GM19099 (cell line): ENCODE measurements at regions not wholly inside any gene's neighbourhood (a gene's known extent, or its start where the extent isn't known, plus 50 kb on each side); places are given as distances from the start of the nearest gene placed in this dataset.

Source experiments
- POLR2A ChIP-seq: IDR thresholded peaks from 3 replicates; pipeline ENCODE4 v1.6.1; 2011; ENCODE audit warnings: low read depth; ENCODE audit not compliant: insufficient read length; ENCODE audit errors: extremely low read depth

DNA sequence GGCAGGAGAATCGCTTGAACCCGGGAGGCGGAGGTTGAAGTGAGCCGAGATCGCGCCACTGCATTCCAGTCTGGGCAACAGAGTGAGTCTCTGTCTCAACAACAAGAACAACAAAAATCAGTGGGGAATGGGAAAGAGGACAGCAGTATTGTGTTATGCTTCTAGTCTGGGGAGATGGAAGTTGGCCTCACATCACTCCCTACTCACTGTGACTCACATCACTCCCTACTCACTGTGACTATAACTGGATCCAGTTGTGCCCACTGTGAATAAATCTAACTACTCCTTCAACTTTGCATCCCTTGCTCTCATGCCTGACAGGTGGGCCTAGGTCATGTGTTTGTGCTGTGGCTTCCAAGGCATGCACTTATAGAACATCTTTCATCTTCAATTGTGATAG lies 285.4 kb upstream of the USP24 start:
- TF ChIP-seq POLR2A = no peak

DNA sequence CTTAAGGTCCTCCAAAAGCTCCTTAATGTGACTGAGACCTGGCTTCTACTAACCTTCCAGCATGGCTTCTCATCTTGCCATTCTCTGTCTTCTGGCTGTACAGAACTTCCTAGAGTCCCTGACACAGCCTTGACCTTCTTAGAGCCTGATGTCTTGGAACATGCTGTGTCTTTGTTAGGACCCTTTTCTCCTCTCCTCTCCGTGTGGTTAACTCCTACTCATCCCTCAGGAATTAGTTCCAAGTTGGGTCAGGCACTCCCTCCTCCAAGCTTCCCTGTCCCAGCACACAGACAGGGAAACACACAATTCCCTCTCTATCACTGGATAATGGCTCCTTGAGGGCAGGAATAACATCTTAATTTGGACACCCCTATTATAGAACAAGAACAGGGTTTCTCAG lies 275.4 kb upstream of the USP24 start:
- TF ChIP-seq POLR2A = no peak

DNA sequence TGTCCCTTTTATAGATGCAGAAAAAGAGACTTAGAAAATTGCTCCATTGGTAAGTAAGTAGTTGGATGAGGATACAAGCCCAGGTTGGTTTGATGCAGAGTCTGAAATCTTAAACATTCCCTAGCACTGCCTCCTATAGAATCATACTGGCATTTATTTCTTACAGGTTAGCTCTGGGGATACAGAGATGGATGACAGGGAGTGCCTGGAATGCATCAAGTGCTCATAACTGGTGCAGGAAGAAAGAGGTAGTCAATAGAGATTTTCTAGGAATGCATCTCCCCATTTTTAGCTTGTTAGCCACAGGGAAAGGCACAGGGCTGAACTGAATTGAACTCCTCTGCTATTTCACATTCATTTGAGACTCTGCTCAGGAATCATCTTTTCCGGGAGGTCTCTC lies 269.0 kb upstream of the USP24 start:
- TF ChIP-seq POLR2A = no peak

DNA sequence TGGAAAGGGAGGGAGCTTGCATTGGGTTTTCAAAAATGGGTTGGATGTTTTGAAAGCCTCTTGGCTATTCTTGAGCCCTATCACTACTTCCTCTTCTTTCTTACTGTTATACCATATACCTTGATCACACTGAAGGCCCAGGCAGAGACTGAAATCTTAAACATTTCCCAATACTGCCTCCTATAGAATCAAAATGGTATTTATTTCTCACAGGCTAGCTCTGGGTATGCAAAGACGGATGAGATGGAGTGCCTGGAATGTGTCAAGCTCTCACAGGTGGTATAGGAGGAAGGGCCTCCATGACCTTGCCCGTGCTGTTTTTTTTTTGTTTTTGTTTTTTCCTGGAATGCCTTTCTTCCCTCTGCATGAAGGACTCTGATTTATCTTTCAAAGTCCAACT lies 268.4 kb upstream of the USP24 start:
- TF ChIP-seq POLR2A = no peak

DNA sequence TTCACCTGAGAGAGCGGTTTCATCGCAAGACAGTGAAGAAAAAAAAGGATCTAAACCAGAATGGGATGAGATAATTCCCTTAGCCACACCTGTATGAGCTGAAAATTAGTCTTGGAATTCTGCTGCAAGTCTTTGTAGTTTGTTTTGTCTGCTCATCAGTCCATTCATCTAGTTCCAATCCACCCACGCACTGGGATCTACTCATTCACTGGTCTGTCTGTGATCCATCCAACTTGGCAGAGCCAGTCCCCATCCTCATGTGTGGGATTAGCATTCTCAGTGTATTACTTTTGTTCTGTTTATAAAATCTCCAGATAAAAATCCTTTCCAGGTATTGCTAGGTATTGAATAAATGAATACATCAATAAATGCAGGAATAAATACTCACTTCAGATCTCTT lies 266.5 kb upstream of the USP24 start:
- no peak for TF ChIP-seq POLR2A

DNA sequence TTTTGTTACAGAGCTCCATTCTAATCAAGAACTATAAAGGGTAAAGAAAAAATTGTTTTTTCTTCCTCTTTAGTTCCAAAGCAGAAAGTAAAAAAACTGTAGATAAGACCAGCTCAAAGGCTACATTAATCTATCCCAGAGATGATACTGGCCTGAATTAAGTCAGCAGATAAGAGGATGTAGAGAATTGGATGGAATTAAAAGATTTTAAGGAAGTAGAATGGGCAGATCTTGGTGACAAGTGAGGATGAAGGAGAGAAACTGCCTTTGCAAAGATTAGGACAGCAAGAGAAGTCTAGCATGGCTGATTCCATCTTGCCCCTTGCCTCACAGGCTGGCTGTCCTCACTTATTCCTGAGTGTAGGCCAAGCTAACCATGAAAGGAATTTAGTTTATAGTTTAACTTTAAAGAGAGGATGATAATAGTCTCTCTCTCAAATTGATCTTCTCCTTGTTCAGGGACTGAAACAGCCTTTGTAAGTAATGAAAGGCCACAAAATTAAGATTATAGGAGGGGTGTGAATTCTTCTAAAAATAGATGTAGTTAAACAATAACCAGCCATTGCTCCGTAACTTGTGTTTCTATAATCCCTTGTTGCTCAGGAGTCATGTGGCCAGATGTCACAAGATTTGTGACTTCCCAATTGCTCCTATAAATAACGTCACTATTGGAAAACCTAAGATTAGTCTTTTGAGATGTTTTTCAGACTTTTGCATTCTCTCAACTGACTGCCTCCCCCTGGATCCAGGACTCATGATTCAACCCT lies 265.0 kb upstream of the USP24 start:
- TF ChIP-seq POLR2A = no peak

DNA sequence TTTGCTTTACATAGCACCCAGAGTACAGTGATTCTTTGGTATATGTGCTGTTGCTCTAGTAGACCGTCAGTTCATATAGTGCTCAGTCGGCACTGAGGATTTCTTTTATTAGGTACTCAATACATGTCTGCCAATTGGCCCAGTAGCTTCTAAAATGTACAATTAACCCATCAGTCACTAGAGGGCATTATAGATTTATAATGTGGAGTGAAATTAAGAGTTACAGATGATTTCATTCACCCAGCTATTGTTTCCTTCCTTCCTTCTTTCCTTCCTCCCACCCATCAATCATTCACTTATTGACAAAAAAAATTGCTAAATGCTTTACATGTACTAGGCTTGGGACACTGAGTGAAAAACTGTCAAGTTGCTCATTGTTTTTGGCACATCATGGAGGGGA lies 263.6 kb upstream of the USP24 start:
- no peak for TF ChIP-seq POLR2A

DNA sequence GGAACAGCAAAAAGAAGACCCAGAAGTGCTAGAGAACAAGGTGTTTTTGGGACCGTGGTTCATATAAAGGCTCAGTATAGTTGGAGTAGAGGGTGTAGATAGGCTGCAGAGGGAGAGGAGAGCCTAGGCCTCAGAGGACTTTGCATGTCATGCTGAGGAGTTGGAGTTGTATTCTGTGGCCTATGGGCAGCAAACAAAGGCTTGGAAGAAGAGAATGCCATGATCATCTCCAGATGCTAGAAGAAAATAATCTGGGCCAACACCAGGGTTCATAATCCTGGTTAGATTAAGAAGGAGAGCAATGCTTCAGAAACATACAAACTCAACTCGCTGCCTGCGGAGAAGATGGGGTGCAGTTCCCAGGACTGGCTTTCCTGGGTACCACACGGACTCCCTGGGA lies 262.8 kb upstream of the USP24 start:
- no peak for TF ChIP-seq POLR2A

DNA sequence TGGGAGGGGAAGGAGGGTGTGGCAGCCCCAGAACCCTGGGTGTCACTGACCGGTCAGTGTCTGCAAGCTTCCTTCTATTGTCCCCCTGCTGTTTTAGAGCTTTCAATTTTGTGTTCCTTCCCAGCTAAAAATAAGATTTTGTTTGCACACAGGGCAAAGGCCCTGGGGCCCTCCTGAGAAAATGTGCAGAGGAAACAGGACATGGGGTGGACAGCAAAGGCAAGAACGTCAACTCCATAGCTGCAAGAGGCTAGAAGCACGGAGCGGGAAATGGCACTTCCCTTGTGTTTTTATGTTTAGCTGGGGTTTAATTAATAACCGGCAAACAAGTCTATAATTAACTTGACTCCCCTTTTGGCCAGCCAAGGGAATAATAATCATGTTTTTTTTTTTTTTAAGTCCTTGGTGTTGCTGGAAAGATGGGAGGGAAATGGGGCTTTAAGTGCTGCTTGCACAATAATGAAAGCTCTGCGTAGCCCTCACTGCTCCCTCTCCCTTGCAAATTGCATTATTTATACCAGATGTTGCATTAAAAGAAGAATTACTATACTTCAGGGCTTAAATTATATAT lies 261.4 kb upstream of the USP24 start:
- TF ChIP-seq POLR2A = no peak

DNA sequence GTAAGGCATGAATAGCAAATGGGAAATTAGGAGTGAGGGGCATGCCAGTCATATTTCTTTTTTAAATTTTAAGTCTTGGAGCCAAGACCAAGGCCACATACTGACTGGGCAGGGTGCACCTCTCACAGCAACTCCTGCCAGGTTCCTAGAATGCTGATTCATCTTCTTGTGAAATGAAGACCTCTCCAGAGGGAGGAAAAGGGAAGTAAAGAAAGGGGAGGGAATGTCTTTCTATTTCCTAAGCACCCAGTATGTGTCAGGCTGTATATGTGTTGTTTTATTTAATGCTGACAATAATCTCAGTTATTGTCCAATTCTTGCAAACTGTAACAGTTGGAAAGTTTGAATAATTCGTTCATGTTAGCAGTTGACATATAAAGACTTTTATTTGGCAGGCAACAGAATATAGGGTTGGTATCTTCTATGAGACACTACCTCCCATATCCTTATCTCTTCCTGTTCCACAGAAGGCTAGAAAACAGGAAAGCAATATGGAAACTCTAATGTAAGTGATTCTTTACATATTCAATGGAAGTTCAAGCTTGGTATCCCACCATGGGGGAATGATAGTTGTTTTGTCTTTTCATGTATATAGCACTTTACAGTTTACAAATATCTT lies 259.1 kb upstream of the USP24 start:
- no peak for TF ChIP-seq POLR2A

DNA sequence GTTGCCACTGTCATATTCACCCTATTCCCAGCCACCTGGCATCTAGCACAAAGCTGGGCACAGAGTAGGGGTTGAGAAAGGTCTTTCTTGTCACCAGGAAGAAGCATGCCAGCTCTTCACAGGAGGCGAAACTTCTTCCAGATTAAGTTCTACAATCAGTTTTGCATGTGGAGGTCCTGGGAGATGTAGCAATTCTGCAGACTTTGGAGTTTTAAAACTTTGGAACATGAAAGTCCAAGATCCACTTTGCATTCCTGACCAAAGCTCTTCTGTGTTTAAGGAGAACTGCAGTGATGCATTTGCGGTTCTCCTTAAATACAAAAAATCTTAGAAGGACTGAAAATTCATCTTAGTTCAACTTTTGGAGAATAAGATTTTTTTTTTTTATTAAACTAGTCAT lies 258.5 kb upstream of the USP24 start:
- no peak for TF ChIP-seq POLR2A

DNA sequence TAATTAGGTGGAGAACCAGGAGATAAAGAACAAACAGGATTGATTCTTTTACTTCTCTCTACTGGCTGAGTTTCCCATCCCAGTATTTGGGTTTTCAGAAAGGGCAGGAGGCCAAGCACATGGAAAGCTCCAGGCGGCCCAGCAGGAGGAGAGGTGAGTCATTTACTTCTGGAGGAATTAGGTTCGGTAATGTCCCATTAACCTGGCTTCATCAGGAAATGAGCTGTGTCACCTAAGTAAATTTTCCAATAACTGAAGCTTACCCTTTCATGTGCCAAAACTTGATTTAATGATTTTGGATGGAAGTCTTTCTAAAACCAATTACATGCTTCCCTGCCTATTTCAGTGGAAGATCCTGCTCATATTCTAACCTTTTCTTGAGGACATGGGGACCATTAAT lies 257.6 kb upstream of the USP24 start:
- no peak for TF ChIP-seq POLR2A

DNA sequence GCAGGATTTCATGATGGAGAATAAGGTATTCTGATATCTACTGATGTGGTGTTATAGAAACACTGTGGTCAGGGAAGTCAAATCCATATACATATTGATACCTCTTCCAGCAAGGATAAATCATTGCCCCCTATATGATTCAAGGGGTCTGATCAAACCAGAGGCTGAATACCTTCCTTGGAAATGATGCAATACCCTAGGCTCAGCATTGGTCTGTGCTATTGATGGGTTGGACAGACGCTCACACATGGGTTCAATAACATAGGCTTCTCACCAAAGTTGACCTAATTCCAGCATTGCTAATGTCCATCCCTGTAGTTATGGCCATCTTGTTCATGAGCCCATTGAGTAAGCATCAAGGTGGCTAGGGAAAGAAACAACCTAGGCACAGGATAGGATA lies 257.0 kb upstream of the USP24 start:
- TF ChIP-seq POLR2A = no peak

DNA sequence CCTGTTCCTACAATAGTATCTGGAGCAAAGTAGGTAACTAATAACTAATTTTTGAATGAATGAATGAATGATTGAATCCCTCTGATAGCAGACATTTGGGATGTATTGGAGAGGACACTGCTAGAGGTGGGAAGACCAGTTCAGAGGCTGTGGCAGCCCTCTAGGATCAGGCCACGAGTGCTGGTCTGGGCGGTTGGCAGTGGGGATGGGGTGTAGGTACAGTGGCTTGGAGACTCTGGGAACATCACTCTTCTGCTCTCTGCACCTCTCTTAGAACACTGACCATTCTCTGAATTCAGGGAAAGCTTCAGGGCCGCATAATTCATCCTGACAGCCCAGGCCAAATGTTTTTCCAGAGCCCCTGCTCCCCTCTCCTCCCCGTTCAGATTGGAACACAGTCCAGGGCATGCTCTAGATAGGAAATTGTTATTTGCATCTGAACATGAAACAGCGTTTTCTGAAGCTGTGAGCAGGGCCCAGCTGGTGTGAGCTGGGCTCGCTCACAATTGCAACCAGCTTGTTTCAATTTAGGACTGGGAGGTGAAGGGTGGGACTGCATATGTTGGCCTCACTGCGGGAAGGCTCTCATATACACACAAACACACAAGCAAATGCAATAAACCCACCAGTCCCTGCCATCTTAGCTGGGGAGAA lies 253.1 kb upstream of the USP24 start:
- no peak for TF ChIP-seq POLR2A

DNA sequence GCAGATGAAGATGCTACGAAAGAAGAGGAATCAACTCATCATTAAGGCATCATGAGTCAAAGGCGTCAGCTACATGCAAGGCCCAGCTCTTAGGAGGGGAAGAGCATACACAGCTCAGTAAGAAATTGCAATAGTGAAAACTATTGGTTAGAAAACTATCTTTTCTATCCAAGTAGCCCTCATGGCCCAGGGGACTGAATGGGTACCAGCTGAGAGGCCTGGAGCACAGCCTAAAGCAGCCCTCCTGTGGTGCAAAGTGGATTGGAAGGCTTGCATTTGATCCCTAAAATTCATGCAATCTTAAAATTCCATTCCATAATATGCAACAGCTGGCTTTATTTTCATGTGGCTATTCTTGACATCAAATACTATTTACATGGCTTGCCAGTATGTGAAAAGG lies 251.8 kb upstream of the USP24 start:
- TF ChIP-seq POLR2A = no peak

DNA sequence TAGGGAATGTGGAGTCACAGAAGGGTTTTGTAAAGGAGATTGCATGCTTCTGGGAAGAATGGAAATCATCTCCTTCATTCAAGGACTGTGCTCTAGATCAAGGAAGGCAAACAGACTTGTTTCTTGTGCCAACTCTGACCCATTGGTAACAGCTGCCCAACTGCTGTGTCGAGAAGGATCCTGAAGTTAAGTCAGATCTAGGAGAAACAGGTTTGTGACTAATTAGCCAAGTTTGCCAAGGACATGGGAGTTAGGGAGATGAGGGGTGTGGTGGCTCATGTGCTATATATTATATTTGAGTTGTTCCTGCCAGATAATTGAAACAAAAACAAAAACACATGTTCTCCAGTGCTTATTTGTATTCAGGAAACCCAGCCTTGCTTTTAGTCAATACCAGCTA lies 251.2 kb upstream of the USP24 start:
- no peak for TF ChIP-seq POLR2A
